ENCODE measurements at regions not wholly inside any gene's neighbourhood (a gene's known extent, or its start where the extent isn't known, plus 50 kb on each side); places are given as distances from the start of the nearest gene placed in this dataset.

- TF ChIP-seq CTCF (IDR thresholded peaks at IDR 0.05) (no peak), POLR2A (IDR thresholded peaks at IDR 0.05) (no peak)
Measured at GRCh38 chr3:33919312-33920120, 121.1 kb downstream of the PDCD6IP start.
